ENCODE measurements at regions not wholly inside any gene's neighbourhood (a gene's known extent, or its start where the extent isn't known, plus 50 kb on each side); places are given as distances from the start of the nearest gene placed in this dataset.

GRCh38 chr5:91311168-91311696 lies 71.9 kb downstream of the ARRDC3 start:
- peaks cover 0 to 8% (median 0%) of the 10 kb centered on the region in 4 experiments; a peak in 1 of 7 replicates for H3K4me1 ChIP-seq (replicated peaks in 1 of 4; ENCODE audit: control insufficient read depth in 3 of 4, insufficient read depth in 4 of 4, low read length in 3 of 4)
- H4K20me1 ChIP-seq (replicated peaks in 1 of 2; ENCODE audit: control insufficient read depth in 1 of 2, insufficient read depth in 2 of 2, low read length in 2 of 2) = no peaks in the 10 kb centered on the region
- H3K27me3 ChIP-seq (replicated peaks in 1 of 4; ENCODE audit: control insufficient read depth in 3 of 4, extremely low read depth in 1 of 4, insufficient read depth in 3 of 4, low read length in 3 of 4) = no peaks in the 10 kb centered on the region
- no peak overlapping the region for H3K4me3 ChIP-seq (ENCODE audit: extremely low read depth in 1 of 4, insufficient read depth in 2 of 4, low read depth in 3 of 4, low read length in 4 of 4)
- TF ChIP-seq RBBP5 (IDR thresholded peaks at IDR 0.05; ENCODE audit: borderline replicate concordance, low read depth, low read length) (no peak), HDAC2 (IDR thresholded peaks at IDR 0.05; ENCODE audit: borderline replicate concordance in 1 of 2, low read depth in 2 of 2, low read length in 2 of 2) (no peak), SP2 (IDR thresholded peaks at IDR 0.05; ENCODE audit: low read length) (no peak), RXRA (IDR thresholded peaks at IDR 0.05; ENCODE audit: insufficient read depth, low read depth, low read length) (no peak), EP300 (IDR thresholded peaks at IDR 0.05; ENCODE audit: borderline replicate concordance in 1 of 2, low read depth in 2 of 2, low read length in 2 of 2) (no peak), KDM4A (IDR thresholded peaks at IDR 0.05; ENCODE audit: low read depth, low read length, severe bottlenecking) (no peak), POU5F1 (IDR thresholded peaks at IDR 0.05; ENCODE audit: low read depth, low read length) (no peak)
- no peaks in the 10 kb centered on the region for H3K79me2 ChIP-seq (ENCODE audit: control insufficient read depth in 1 of 2, insufficient read depth in 2 of 2, low read length in 2 of 2)
- no peak overlapping the region for H2BK5ac ChIP-seq (ENCODE audit: low read depth, low read length)
- no peak for FAIRE-seq
- no peaks in the 10 kb centered on the region for H3K9me3 ChIP-seq (ENCODE audit: insufficient read depth in 2 of 2, low read depth in 1 of 2, low read length in 1 of 2)
- no peak overlapping the region for H4K8ac ChIP-seq (ENCODE audit: extremely low read depth, insufficient read depth, low read length)
- H3K56ac ChIP-seq (replicated peaks; ENCODE audit: insufficient read length, low read depth, low read length) = no peak overlapping the region
- no peak for DNase-seq (ENCODE audit: low read depth in 1 of 2, low spot score in 2 of 2)
- no peak overlapping the region for H3K4me2 ChIP-seq (ENCODE audit: insufficient read depth in 1 of 2, low read depth in 2 of 2, low read length in 2 of 2)
- H2BK15ac ChIP-seq (ENCODE audit: low read length) = no peak overlapping the region
- H3K14ac ChIP-seq (ENCODE audit: insufficient read length) = no peak overlapping the region
- ChIA-PET CTCF (ENCODE audit: partially characterized antibody) (interaction anchor here (0.6 to 9.4 kb wide), 4 partner anchors 9 to 74 kb away, joined by 3 to 59 read pairs (median 4); no protein-coding TSS in a partner anchor), POLR2A (ENCODE audit: partially characterized antibody) (no interaction called here)
- H2AK5ac ChIP-seq (ENCODE audit: low read depth, low read length) = no peak overlapping the region
- no peaks in the 10 kb centered on the region for H3K79me1 ChIP-seq (ENCODE audit: low read depth, low read length)
- H3K9ac ChIP-seq (replicated peaks in 1 of 4; ENCODE audit: extremely low read depth in 1 of 4, low read depth in 3 of 4, low read length in 3 of 4) = no peak overlapping the region
- no peak overlapping the region for H4K91ac ChIP-seq (replicated peaks; ENCODE audit: insufficient read length, low read length)
- no peak overlapping the region for H2AFZ ChIP-seq (ENCODE audit: low read length)
- H3K23me2 ChIP-seq (ENCODE audit: low read depth, low read length) = no peaks in the 10 kb centered on the region
- no peak overlapping the region for H3K23ac ChIP-seq (ENCODE audit: insufficient read length)
- 86% methylated on average over 5 of the region's 5 CpGs; no CpG with 5 or more reads in 1 of the 2 experiments for WGBS, 2 experiments (ENCODE audit: extremely low coverage in 1 of 2, insufficient coverage in 1 of 2, insufficient read length in 1 of 2, insufficient replicate concordance in 2 of 2, low coverage in 1 of 2, low lambda C conversion rate in 2 of 2, missing lambda C conversion rate in 1 of 2)
- no peak overlapping the region for H2BK20ac ChIP-seq (ENCODE audit: low read length)
- H3K36me3 ChIP-seq (ENCODE audit: control insufficient read depth in 2 of 4, insufficient read depth in 4 of 4, low read length in 3 of 4) = no peaks in the 10 kb centered on the region
- no peak overlapping the region for H3K27ac ChIP-seq (ENCODE audit: low read depth, low read length)
- no peak overlapping the region for H3K4ac ChIP-seq (replicated peaks; ENCODE audit: insufficient read length, low read depth, low read length)
- no peak overlapping the region for H4K5ac ChIP-seq (ENCODE audit: insufficient read length, low read depth, low read length)
- no peak overlapping the region for H3K18ac ChIP-seq (ENCODE audit: extremely low read depth, low read length)
- no peak overlapping the region for H2BK12ac ChIP-seq (ENCODE audit: low read depth, low read length)
- no peak overlapping the region for H2BK120ac ChIP-seq (replicated peaks; ENCODE audit: low read depth, low read length)

Data from H1 (cell line).